H9 (cell line): ENCODE measurements at regions not wholly inside any gene's neighbourhood (a gene's known extent, or its start where the extent isn't known, plus 50 kb on each side); places are given as distances from the start of the nearest gene placed in this dataset.

ENCODE experiments used
- DNase-seq: peaks from one replicate; pipeline ENCODE4 v3.0.0-alpha.2; 2017
- H2AFZ ChIP-seq: one replicate; pipeline ENCODE4 v1.6.1; 2013; ENCODE audit warnings: mild to moderate bottlenecking, low read length, control low read depth, moderate library complexity
- H2AK5ac ChIP-seq: 2 replicates; pipeline ENCODE4 v1.6.1; 2013; ENCODE audit warnings: low read length, control low read depth, mixed read lengths; ENCODE audit not compliant: insufficient read length
- H2BK120ac ChIP-seq: one replicate; pipeline ENCODE4 v1.6.1; 2013; ENCODE audit warnings: low read depth, mild to moderate bottlenecking, low read length, control low read depth, inconsistent platforms; ENCODE audit not compliant: poor library complexity, severe bottlenecking
- H2BK12ac ChIP-seq: 2 replicates; pipeline ENCODE4 v1.6.1; 2013; ENCODE audit warnings: low read length, control low read depth, mixed read lengths, low read depth; ENCODE audit not compliant: insufficient read length
- H2BK15ac ChIP-seq: 2 replicates; pipeline ENCODE4 v1.6.1; 2013; ENCODE audit warnings: low read depth, low read length, control low read depth
- H2BK20ac ChIP-seq: one replicate; pipeline ENCODE4 v1.6.1; 2013; ENCODE audit warnings: low read depth, mild to moderate bottlenecking, low read length, control low read depth, inconsistent platforms; ENCODE audit not compliant: poor library complexity, severe bottlenecking
- H2BK5ac ChIP-seq: 2 replicates; pipeline ENCODE4 v1.6.1; 2013; ENCODE audit warnings: low read length, control low read depth, mixed read lengths; ENCODE audit not compliant: insufficient read length
- H3K14ac ChIP-seq: 2 replicates; pipeline ENCODE4 v1.6.1; 2013; ENCODE audit warnings: low read length, control low read depth; ENCODE audit not compliant: insufficient read depth
- H3K18ac ChIP-seq: 2 replicates; pipeline ENCODE4 v1.6.1; 2013; ENCODE audit warnings: low read depth, mild to moderate bottlenecking, mixed read lengths, low read length, control low read depth; ENCODE audit not compliant: insufficient read length
- H3K23ac ChIP-seq: 2 replicates; pipeline ENCODE4 v1.6.1; 2013; ENCODE audit warnings: low read length, control low read depth, mixed read lengths, low read depth; ENCODE audit not compliant: insufficient read length
- H3K23me2 ChIP-seq: 2 replicates; pipeline ENCODE4 v1.6.1; 2013; ENCODE audit warnings: low read depth, mild to moderate bottlenecking, mixed read lengths, low read length, control low read depth; ENCODE audit not compliant: insufficient read length, poor library complexity, severe bottlenecking
- H3K27ac ChIP-seq: 2 replicates; pipeline ENCODE4 v1.5.1; 2013; ENCODE audit warnings: low read length, control low read depth, mixed read lengths, low read depth; ENCODE audit not compliant: insufficient read length
- H3K27me3 ChIP-seq: 2 replicates; pipeline ENCODE4 v1.6.1; 2013; ENCODE audit warnings: low read length, control low read depth, inconsistent platforms; ENCODE audit not compliant: insufficient read depth
- H3K4ac ChIP-seq: 2 replicates; pipeline ENCODE4 v1.6.1; 2013; ENCODE audit warnings: low read depth, mild to moderate bottlenecking, control low read depth, inconsistent platforms, low read length, moderate library complexity
- H3K4me1 ChIP-seq: 2 replicates; pipeline ENCODE4 v1.6.1; 2013; ENCODE audit warnings: low read length, control low read depth, inconsistent platforms; ENCODE audit not compliant: insufficient read depth
- H3K4me2 ChIP-seq: 2 replicates; pipeline ENCODE4 v1.6.1; 2013; ENCODE audit warnings: low read length, control low read depth, mixed read lengths; ENCODE audit not compliant: insufficient read length, insufficient read depth
- H3K56ac ChIP-seq: 2 replicates; pipeline ENCODE4 v1.6.1; 2013; ENCODE audit warnings: low read depth, mild to moderate bottlenecking, mixed read lengths, low read length, control low read depth; ENCODE audit not compliant: insufficient read length
- H3K79me1 ChIP-seq: 2 replicates; pipeline ENCODE4 v1.6.1; 2013; ENCODE audit warnings: low read depth, mild to moderate bottlenecking, moderate library complexity, low read length, control low read depth, inconsistent platforms; ENCODE audit not compliant: insufficient read depth, poor library complexity, severe bottlenecking
- H3K79me2 ChIP-seq: 2 replicates; pipeline ENCODE4 v1.6.1; 2013; ENCODE audit warnings: low read length, control low read depth, inconsistent platforms; ENCODE audit not compliant: insufficient read depth
- H3K9ac ChIP-seq: 2 replicates; pipeline ENCODE4 v1.6.1; 2013; ENCODE audit warnings: low read length, control low read depth, mixed read lengths; ENCODE audit not compliant: insufficient read length; ENCODE audit errors: extremely low read depth
- H3K9me3 ChIP-seq: one replicate; pipeline ENCODE4 v1.6.1; 2013; ENCODE audit warnings: low read depth, low read length, inconsistent platforms; ENCODE audit not compliant: control insufficient read depth
- H3T11ph ChIP-seq: one replicate; pipeline ENCODE4 v1.6.1; 2013; ENCODE audit warnings: mild to moderate bottlenecking, low read length, control low read depth, inconsistent platforms
- H4K20me1 ChIP-seq: one replicate; pipeline ENCODE4 v1.6.1; 2013; ENCODE audit not compliant: control insufficient read depth, insufficient read length, insufficient read depth
- H4K5ac ChIP-seq: 2 replicates; pipeline ENCODE4 v1.6.1; 2013; ENCODE audit warnings: low read depth, mild to moderate bottlenecking, mixed read lengths, low read length, control low read depth; ENCODE audit not compliant: insufficient read length
- H4K8ac ChIP-seq: replicated peaks from 2 replicates; pipeline ENCODE4 v1.6.1; 2013; ENCODE audit warnings: low read length, control low read depth, mixed read lengths, low read depth; ENCODE audit not compliant: insufficient read length
- H4K91ac ChIP-seq: 2 replicates; pipeline ENCODE4 v1.6.1; 2013; ENCODE audit warnings: low read depth, mild to moderate bottlenecking, moderate library complexity, mixed read lengths, low read length, control low read depth; ENCODE audit not compliant: insufficient read length
- H3K27ac Mint-ChIP-seq, 3 experiments: 2 replicates in 2 of 3; 3 replicates in 1 of 3; pipeline ENCODE4 v1.8.0; 2020 to 2021; ENCODE audit warnings: mixed read lengths in 3 of 3, mild to moderate bottlenecking in 1 of 3, moderate library complexity in 1 of 3
- H3K27me3 Mint-ChIP-seq: 2 replicates; pipeline ENCODE4 v1.8.0; 2021; ENCODE audit warnings: low read depth, mild to moderate bottlenecking, moderate library complexity, mixed read lengths
- H3K36me3 Mint-ChIP-seq, 3 experiments: 2 replicates in 2 of 3; 3 replicates in 1 of 3; pipeline ENCODE4 v1.8.0; 2020 to 2021; ENCODE audit warnings: low read depth in 3 of 3, mixed read lengths in 3 of 3; ENCODE audit not compliant: insufficient read depth in 1 of 3
- H3K4me1 Mint-ChIP-seq, 2 experiments: 2 replicates each; pipeline ENCODE4 v1.8.0; 2020; ENCODE audit warnings: mixed read lengths in 2 of 2
- H3K4me3 Mint-ChIP-seq, 2 experiments: 2 replicates in 1 of 2; 3 replicates in 1 of 2; pipeline ENCODE4 v1.8.0; 2020 to 2021; ENCODE audit warnings: mild to moderate bottlenecking in 2 of 2, mixed read lengths in 2 of 2, moderate library complexity in 1 of 2
- H3K9me3 Mint-ChIP-seq, 2 experiments: 2 replicates in 1 of 2; 3 replicates in 1 of 2; pipeline ENCODE4 v1.8.0; 2020; ENCODE audit warnings: mild to moderate bottlenecking in 2 of 2, mixed read lengths in 2 of 2, moderate library complexity in 1 of 2
- TF ChIP-seq, protein P1 (sequence below): fragments of 200-600 bp; sonication (generic); conservative IDR thresholded peaks from 3 replicates; pipeline ENCODE4 v1.8.0; 2021; ENCODE audit warnings: antibody characterized with exemption, mild to moderate bottlenecking

- no peaks in the 10 kb centered on the region for H3K79me2 ChIP-seq
- H3T11ph ChIP-seq: no peak overlapping the region
- no peak overlapping the region for H3K4ac ChIP-seq
- H2AFZ ChIP-seq: no peak overlapping the region
- no peak for DNase-seq
- H3K27ac Mint-ChIP-seq: no peak overlapping the region
- H3K23ac ChIP-seq: no peak overlapping the region
- H3K56ac ChIP-seq: no peak overlapping the region
- H3K4me1 Mint-ChIP-seq: no peaks in the 10 kb centered on the region
- no peak overlapping the region for H4K8ac ChIP-seq
- H2AK5ac ChIP-seq: no peak overlapping the region
- no peak overlapping the region for H2BK15ac ChIP-seq
- no peaks in the 10 kb centered on the region for H4K20me1 ChIP-seq
- TF ChIP-seq, protein P1, sequence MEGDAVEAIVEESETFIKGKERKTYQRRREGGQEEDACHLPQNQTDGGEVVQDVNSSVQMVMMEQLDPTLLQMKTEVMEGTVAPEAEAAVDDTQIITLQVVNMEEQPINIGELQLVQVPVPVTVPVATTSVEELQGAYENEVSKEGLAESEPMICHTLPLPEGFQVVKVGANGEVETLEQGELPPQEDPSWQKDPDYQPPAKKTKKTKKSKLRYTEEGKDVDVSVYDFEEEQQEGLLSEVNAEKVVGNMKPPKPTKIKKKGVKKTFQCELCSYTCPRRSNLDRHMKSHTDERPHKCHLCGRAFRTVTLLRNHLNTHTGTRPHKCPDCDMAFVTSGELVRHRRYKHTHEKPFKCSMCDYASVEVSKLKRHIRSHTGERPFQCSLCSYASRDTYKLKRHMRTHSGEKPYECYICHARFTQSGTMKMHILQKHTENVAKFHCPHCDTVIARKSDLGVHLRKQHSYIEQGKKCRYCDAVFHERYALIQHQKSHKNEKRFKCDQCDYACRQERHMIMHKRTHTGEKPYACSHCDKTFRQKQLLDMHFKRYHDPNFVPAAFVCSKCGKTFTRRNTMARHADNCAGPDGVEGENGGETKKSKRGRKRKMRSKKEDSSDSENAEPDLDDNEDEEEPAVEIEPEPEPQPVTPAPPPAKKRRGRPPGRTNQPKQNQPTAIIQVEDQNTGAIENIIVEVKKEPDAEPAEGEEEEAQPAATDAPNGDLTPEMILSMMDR: no peak
- H3K14ac ChIP-seq: no peak overlapping the region
- no peak overlapping the region for H3K18ac ChIP-seq
- no peak overlapping the region for H2BK20ac ChIP-seq
- no peaks in the 10 kb centered on the region for H3K4me1 ChIP-seq
- H4K91ac ChIP-seq: no peak overlapping the region
- no peak overlapping the region for H2BK12ac ChIP-seq
- no peak overlapping the region for H4K5ac ChIP-seq
- H3K27me3 Mint-ChIP-seq: no peaks in the 10 kb centered on the region
- H3K36me3 Mint-ChIP-seq: peaks cover 0 to 1% (median 0%) of the 10 kb centered on the region in 3 experiments; a peak in 1 of 7 replicates
- H3K79me1 ChIP-seq: no peaks in the 10 kb centered on the region
- no peak overlapping the region for H2BK120ac ChIP-seq
- H2BK5ac ChIP-seq: no peak overlapping the region
- H3K27me3 ChIP-seq: no peaks in the 10 kb centered on the region
- no peak overlapping the region for H3K4me3 Mint-ChIP-seq
- H3K23me2 ChIP-seq: no peaks in the 10 kb centered on the region
- H3K9ac ChIP-seq: no peak overlapping the region
- peaks cover under 1 to 3% of the 10 kb centered on the region in 2 experiments; a peak in 3 of 5 replicates for H3K9me3 Mint-ChIP-seq
- no peaks in the 10 kb centered on the region for H3K9me3 ChIP-seq
- H3K27ac ChIP-seq: no peak overlapping the region
- no peak overlapping the region for H3K4me2 ChIP-seq
These were observed 480.3 kb upstream of the POT1 start for GRCh38 chr7:125409921-125410320.
